Progenitor cell of endocrine pancreas (in vitro differentiated cells): ENCODE measurements at regions not wholly inside any gene's neighbourhood (a gene's known extent, or its start where the extent isn't known, plus 50 kb on each side); places are given as distances from the start of the nearest gene placed in this dataset.

Experiments
- DNase-seq: peaks from one replicate; pipeline ENCODE4 v3.0.0; 2021; ENCODE audit warnings: low spot score; ENCODE audit not compliant: unreplicated experiment
- H3K27ac Mint-ChIP-seq: 2 replicates; pipeline ENCODE4 v1.8.0; 2021; ENCODE audit warnings: mild to moderate bottlenecking, moderate library complexity, mixed read lengths
- H3K27me3 Mint-ChIP-seq: 2 replicates; pipeline ENCODE4 v1.8.0; 2021; ENCODE audit warnings: mixed read lengths
- H3K36me3 Mint-ChIP-seq: 2 replicates; pipeline ENCODE4 v1.8.0; 2022; ENCODE audit warnings: mixed read lengths; ENCODE audit not compliant: insufficient read depth
- H3K4me1 Mint-ChIP-seq: 2 replicates; pipeline ENCODE4 v1.8.0; 2021; ENCODE audit warnings: low read depth, mixed read lengths
- H3K4me3 Mint-ChIP-seq: 2 replicates; pipeline ENCODE4 v1.8.0; 2021; ENCODE audit warnings: low read depth, mild to moderate bottlenecking, moderate library complexity, mixed read lengths
- H3K9me3 Mint-ChIP-seq: 2 replicates; pipeline ENCODE4 v1.8.0; 2021; ENCODE audit warnings: low read depth, mixed read lengths
- TF ChIP-seq, protein P1 (sequence below): fragments of 200-600 bp; sonication (generic); IDR thresholded peaks from one replicate; pipeline ENCODE4 v1.5.0; 2021; ENCODE audit warnings: antibody characterized with exemption, mild to moderate bottlenecking; ENCODE audit not compliant: unreplicated experiment

GRCh38 chr18:43465483-43465882, 188.2 kb upstream of the SYT4 start:
- peaks cover 1% of the 10 kb centered on the region for H3K36me3 Mint-ChIP-seq
- no peak for DNase-seq
- peaks cover 21% of the 10 kb centered on the region for H3K9me3 Mint-ChIP-seq
- H3K4me1 Mint-ChIP-seq, result no peaks in the 10 kb centered on the region
- no peaks in the 10 kb centered on the region for H3K27me3 Mint-ChIP-seq
- no peak overlapping the region for H3K4me3 Mint-ChIP-seq
- no peak overlapping the region for H3K27ac Mint-ChIP-seq
- TF ChIP-seq, protein P1, sequence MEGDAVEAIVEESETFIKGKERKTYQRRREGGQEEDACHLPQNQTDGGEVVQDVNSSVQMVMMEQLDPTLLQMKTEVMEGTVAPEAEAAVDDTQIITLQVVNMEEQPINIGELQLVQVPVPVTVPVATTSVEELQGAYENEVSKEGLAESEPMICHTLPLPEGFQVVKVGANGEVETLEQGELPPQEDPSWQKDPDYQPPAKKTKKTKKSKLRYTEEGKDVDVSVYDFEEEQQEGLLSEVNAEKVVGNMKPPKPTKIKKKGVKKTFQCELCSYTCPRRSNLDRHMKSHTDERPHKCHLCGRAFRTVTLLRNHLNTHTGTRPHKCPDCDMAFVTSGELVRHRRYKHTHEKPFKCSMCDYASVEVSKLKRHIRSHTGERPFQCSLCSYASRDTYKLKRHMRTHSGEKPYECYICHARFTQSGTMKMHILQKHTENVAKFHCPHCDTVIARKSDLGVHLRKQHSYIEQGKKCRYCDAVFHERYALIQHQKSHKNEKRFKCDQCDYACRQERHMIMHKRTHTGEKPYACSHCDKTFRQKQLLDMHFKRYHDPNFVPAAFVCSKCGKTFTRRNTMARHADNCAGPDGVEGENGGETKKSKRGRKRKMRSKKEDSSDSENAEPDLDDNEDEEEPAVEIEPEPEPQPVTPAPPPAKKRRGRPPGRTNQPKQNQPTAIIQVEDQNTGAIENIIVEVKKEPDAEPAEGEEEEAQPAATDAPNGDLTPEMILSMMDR, result no peak

GRCh38 chr18:43471873-43472272, 194.6 kb upstream of the SYT4 start:
- DNase-seq, result no peak
- H3K27me3 Mint-ChIP-seq, result no peaks in the 10 kb centered on the region
- TF ChIP-seq, protein P1, result no peak
- H3K4me1 Mint-ChIP-seq, result no peaks in the 10 kb centered on the region
- H3K36me3 Mint-ChIP-seq, result no peaks in the 10 kb centered on the region
- peaks cover 3% of the 10 kb centered on the region for H3K9me3 Mint-ChIP-seq
- no peak overlapping the region for H3K4me3 Mint-ChIP-seq
- H3K27ac Mint-ChIP-seq, result no peak overlapping the region

DNA sequence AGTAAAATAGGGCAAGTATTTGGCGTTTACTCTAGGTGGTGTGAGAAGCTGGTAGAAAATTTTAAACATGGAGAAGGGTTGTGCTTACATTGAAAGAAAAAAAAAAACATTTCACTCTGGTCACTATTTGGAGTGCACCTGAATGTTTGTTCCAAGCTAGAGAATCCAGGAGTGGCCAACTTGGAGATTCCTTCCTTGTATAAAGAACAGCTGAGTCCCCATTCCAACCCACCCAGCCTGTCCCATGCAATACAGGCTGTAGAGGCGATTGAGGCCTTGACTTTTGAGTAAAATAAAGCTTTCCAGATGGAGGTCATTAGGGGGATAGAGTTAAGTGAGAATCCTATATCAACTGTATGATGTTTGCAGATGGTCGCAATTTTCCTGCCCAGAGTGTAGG, 203.8 kb upstream of the SYT4 start:
- Mint-ChIP-seq H3K4me3 (no peak overlapping the region), H3K27me3 (no peaks in the 10 kb centered on the region), H3K36me3 (no peaks in the 10 kb centered on the region), H3K9me3 (peaks cover 15% of the 10 kb centered on the region), H3K4me1 (peaks cover 3% of the 10 kb centered on the region), H3K27ac (no peak overlapping the region)
- TF ChIP-seq, protein P1, result no peak
- DNase-seq, result no peak

- peaks cover 3% of the 10 kb centered on the region for H3K4me1 Mint-ChIP-seq
- TF ChIP-seq, protein P1, result no peak
- no peaks in the 10 kb centered on the region for H3K27me3 Mint-ChIP-seq
- H3K9me3 Mint-ChIP-seq, result peaks cover 21% of the 10 kb centered on the region
- no peak overlapping the region for H3K27ac Mint-ChIP-seq
- no peak overlapping the region for H3K4me3 Mint-ChIP-seq
- DNase-seq, result no peak
- H3K36me3 Mint-ChIP-seq, result no peaks in the 10 kb centered on the region
Observed at GRCh38 chr18:43482136-43482535, 204.8 kb upstream of the SYT4 start.

- Mint-ChIP-seq H3K4me3 (no peak overlapping the region), H3K36me3 (no peaks in the 10 kb centered on the region), H3K27ac (no peak overlapping the region), H3K4me1 (peaks cover 3% of the 10 kb centered on the region), H3K9me3 (peaks cover 21% of the 10 kb centered on the region), H3K27me3 (no peaks in the 10 kb centered on the region)
- TF ChIP-seq, protein P1, result no peak
- DNase-seq, result no peak
Observed at GRCh38 chr18:43482600-43482999, 205.3 kb upstream of the SYT4 start.

GRCh38 chr18:43484710-43485109, 207.4 kb upstream of the SYT4 start:
- TF ChIP-seq, protein P1, result no peak
- no peak overlapping the region for H3K27ac Mint-ChIP-seq
- H3K4me3 Mint-ChIP-seq, result no peak overlapping the region
- no peak for DNase-seq
- peaks cover 26% of the 10 kb centered on the region for H3K9me3 Mint-ChIP-seq
- peaks cover 3% of the 10 kb centered on the region for H3K4me1 Mint-ChIP-seq
- H3K27me3 Mint-ChIP-seq, result no peaks in the 10 kb centered on the region
- no peaks in the 10 kb centered on the region for H3K36me3 Mint-ChIP-seq
